ENCODE measurements at regions not wholly inside any gene's neighbourhood (a gene's known extent, or its start where the extent isn't known, plus 50 kb on each side); places are given as distances from the start of the nearest gene placed in this dataset.

DNA sequence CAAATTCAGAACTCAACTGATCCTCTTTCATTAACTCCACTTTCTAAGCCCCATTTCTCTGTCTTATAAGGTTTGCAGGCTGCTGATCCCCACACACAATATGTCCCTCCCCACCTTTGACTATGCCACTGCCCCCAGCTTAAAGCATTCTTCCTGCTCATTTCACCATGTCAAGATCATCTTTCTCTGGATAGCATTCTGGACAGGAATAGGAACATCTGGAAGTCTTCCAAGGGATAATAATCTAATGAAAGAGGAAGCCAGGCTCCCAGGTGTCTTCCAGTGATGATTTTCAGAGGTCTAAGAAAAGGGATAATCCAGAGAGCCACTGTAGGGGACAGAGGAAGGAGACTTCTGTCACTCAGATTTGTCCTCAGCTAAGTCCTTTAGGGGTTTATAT lies 54.6 kb upstream of the GALNT15 start:
- DNase-seq: no peak

GRCh38 chr3:16121391-16121790 lies 53.1 kb upstream of the GALNT15 start:
- no peak for DNase-seq

- DNase-seq: no peak
Observed at GRCh38 chr3:16122155-16122554, 52.3 kb upstream of the GALNT15 start.

DNA sequence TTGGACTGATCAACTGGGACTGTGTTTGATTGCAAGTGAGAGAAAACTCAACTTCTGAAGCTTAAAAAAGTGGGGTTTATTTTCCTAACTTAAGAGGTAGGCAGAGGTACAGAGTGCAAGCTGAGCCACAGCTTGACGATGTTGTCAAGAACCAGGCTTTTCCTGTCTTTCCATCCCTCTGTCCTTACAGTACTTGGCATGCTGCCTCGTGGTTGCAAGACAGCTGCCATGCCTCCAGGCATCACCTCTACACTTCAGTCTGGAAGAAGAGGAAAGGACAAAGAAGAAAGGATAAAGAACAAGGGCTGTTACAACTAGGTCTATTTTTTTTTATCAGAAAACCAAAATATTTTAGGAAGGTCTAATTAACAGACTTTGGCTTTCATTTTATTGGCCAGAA lies 51.8 kb upstream of the GALNT15 start:
- no peak for DNase-seq

DNA sequence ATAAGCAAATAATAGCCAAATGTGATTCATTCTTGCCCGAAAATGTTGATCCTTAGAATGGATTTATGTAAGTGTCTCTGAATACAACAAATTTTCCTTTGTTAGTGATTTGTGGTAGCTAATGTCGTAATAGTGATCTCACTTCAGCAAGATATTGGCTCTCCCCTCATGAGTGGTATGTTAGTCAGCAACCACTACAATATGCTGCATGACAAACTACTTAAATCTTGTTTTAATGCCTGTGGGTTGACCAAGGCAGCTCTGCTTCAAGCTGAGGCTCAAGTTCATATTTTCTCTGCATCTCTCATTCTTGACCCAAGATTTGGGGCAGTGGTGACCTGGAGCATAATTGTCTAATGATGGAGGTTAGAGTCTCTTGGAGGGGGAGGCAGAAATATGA lies 49.8 kb upstream of the GALNT15 start:
- no peak for DNase-seq

All from stimulated activated CD8-positive, alpha-beta memory T cell treated with anti-CD3 and anti-CD28 coated beads, Interleukin-4, amount 100 ng/mL, for 48 hours (primary cell).